ENCODE measurements at regions not wholly inside any gene's neighbourhood (a gene's known extent, or its start where the extent isn't known, plus 50 kb on each side); places are given as distances from the start of the nearest gene placed in this dataset.

DNA sequence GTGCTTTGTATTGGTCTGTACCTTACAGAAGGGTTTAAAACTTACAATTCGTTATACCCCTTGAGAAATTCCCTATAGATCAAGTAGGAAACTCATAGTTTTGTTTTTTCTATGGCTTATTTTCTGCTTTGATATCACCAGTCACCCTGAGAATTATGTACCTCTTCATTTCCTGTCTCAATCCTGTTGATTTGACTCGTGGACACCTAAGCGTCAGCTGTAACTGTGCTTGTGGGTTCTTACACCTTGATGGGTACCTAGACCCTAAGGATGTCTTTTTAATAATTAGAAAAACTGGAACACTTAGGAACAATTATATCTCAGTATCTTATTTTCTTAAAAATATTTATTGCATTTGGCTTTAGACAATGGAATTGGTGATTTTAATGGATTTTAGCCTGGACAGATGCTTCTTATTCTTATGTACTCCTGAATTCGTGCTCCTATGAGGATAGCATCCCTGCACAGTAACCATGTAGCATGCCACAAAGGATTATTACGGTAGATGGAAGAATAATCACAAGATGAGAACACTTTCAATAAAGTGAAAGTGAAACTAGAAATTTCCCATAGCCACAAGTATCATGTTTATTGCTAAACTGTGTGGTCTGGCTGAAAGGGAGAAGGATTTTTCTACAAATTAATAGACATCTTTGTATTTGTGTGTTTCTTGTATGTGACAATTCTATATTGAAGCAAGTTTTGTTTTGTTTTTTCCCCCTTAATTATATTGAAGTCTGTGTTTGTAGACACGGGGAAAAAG, 1920.3 kb upstream of the WWC1 start:
- DNase-seq (ENCODE audit: low spot score): no peak

DNA sequence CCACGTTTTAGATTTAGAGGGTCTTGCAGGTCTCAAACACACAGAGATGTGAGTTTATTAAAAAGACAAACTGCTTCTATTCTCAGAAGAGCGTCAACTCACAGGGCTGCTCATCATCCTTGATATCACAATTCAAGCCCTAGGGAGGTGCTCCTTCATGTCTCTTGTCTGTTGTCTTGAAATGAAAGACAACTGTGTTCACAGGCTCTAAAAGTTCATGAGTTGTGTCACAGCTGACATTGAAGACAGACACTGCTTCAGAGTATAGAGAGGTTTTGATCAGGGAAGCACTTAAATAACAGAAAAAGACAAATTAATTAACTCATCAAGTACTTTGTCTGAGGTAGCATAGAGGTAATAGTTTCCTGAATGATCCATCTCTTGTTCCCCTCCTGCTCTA, 1917.6 kb upstream of the WWC1 start:
- DNase-seq (ENCODE audit: low spot score): no peak

DNA sequence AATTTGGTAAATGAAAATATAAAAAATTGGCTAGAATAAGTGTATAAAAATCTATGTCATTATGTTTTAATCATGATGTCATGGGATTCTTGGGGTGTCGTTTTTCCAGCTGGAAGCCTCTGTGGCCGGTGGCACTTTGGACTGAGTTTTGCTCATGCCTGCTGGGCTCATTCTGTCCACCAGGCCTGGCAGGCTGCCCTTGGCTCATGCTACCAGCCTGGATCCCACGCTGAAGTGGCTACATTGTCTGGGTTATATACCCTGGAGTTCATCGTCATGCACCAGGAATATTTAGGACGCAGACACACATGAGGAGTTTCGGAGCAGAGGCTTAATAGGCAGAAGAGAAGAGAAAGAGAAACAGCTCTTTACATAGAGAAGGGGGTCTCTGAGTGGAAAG, 1913.7 kb upstream of the WWC1 start:
- DNase-seq (ENCODE audit: low spot score): no peak

DNA sequence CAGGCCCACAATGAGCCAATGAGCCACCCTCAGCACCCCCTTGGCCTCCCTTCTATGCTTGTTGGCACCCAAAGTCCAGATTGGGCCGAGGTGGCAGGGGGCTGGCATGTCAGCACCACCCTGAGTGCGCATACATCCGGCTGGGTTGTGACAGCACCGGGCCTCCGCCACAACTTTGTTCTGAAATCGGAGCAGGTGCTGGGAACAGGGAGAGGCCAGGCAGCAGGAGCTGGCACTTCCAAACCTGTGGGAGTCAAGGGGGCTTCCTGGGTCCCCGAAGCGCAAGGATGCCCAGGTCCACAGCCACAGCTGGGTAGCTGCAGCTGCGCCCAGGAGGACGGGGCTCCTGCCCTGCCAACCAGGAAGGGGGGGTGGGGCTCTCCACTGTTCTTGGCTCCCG, 1911.9 kb upstream of the WWC1 start:
- DNase-seq (ENCODE audit: low spot score): no peak

DNA sequence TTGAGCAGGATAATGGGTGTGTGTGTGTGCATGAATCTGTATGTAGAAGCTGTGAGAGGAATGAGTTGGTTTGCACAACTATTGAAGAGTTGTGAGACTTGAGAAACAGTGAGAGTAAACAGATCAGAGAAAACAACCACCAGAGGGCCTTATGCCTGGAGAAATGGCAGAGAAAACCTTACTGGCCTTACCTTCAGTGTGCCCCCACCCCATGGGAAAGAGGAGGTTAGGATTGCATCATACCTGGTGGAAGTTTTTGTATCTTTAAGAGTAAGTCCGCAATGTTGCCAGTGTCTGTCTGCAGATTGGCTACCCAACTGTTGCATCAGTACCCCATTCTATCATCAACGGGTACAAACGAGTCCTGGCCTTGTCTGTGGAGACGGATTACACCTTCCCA, 1909.4 kb upstream of the WWC1 start:
- DNase-seq (ENCODE audit: low spot score): no peak

DNA sequence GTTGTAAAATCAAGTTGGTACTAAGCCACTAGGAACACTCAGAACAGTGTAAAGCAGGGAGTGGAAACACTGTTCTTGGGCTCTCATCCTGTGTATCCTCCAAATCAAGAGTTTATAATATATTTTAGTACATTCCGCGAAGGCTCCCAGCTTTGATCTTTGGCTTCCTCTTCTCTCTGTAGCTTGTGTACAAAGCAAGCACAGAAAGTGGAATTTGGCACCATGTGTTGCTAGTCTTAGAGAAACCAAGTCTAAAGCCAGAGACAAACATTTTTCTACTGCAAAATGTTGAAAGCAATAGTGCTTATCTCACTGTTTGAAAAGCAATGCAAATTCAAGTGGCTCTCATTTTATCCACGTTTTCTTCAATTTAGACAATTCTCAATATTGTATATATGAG, 1893.3 kb upstream of the WWC1 start:
- DNase-seq (ENCODE audit: low spot score): no peak

DNA sequence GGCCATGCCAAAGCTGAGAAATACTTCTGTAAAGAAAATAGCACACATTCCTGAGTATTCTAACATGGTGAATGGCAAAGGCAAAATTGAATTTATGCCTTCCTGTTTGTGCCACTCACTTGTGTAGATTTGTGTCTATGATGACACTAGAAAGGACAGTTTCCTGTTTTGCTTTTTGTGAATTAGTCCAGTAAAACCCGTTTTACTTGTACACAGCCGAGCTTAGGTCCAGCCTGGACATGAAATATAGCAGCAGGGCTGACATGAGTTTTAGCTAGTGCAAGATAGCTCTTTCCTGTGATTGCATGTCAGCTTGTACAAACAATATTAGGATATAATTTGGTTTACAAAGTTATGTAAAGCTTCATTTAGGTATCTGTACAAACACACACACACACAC, 1891.7 kb upstream of the WWC1 start:
- no peak for DNase-seq (ENCODE audit: low spot score)

DNA sequence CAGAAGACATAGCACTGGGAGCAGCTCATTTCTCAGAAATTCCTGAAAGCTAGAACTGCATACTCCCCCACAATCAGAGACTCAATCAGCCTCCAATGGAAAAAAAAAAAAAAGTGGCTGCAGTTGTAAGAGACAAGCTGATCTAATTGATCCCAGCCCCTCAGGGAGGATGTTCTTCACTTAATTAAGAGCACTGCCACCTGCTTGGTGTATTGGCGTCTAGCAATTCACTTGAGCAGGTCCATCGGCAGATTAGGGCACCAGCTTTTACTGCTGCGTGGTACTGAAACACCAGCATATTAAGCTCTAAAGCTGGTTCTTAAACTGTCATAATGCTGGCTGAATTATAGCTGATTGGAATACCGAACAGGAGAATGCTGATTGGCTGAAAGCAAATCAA, 1890.1 kb upstream of the WWC1 start:
- DNase-seq (ENCODE audit: low spot score): no peak

DNA sequence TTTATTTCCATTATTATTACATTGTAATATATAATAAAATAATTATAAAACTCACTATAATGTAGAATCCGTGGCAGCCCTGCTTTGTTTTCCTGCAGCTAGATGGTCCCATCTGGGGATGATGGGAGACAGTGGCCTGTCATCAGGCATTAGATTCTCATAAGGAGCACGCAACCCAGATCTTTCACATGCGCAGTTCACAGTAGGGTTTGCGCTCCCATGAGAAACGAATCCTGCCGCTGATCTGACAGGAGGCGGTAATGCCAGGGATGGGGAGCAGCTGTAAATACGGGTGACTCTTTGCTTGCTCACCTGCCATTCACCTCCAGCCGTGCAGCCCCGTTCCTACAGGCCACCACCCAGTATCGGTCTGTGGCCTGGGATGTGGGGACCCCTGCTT, 1879.3 kb upstream of the WWC1 start:
- no peak for DNase-seq (ENCODE audit: low spot score)

DNA sequence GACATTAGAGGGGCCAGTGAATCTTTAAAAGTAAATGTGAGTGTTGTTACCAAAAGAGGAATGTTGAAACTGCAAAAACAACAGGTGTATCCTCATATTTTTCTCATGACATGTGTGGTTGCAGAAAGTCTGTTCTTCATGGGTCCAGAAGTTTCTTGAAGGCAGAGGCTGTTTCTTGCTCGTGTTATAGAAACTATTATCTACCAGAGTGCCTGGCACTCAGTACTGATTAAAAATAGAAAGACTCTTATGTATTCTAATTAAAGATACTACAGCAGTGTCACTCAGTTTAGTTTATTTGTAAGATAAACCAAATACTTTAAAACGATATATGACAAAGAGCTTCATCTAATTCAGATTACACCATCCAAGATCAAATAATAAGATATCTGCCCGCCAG, 1864.2 kb upstream of the WWC1 start:
- no peak for DNase-seq (ENCODE audit: low spot score)

DNA sequence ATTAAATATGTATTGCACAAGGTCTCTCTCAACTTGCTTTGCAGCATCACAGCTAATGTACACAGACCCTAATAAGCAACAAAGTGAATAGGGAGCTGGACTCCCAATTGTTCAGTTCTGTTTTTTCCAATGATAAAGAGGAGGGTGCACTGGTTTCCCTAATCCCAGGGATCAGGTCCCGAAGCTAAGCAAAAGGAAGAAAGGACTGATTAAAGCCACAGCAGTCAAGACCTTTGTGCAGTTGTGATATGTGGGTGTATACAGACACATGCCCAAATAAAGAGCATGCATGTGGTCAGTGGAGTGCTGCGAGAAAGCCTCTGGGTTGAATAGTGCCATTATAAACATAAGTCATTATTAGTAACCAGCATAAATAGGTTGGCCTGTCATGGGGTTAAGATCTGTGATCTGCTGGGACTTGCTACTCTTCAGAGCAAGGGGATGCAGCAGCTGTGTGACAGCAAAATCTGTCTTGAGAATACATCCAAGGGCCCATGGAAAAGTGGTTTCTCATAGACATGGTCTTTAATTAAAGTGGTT, 1863.1 kb upstream of the WWC1 start:
- no peak for DNase-seq (ENCODE audit: low spot score)

DNA sequence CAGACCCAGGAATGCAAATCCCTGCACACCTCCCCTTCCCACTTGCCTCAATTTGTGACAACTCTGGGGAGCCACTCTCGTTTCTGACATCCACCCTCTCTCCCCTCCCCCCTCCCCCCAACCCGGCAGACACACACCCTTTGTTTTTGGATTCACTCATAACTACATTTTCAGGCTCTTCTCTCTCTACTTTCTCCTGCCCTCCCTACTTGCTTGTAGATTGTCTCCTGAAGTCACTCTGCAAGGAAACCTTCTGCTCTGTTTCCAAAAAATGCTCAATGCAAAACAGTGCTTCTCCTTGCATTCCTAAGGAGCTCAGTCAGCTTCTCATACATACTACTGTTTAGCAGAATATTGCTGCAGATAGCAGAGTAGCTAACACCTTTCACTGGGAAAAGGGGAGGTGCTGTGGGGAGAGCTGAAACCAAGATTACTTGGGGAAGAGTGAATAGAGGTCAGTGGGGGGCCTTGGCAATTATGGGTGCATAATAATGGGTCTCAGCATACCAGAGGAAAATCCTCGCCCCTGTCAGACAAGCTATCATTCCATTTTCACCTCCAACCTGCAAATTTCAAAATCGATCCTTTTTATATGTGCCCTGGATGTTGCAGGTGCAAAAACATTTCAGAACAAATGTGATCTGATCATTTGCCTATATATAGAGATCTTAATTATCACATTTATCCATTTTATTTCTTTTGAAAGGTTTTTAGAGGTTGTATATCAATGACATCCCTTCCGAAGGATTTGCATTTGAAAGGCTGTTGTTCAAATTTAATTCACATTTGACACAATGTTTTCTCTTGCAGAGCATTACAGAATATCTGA, 1860.7 kb upstream of the WWC1 start:
- no peak for DNase-seq (ENCODE audit: low spot score)

DNA sequence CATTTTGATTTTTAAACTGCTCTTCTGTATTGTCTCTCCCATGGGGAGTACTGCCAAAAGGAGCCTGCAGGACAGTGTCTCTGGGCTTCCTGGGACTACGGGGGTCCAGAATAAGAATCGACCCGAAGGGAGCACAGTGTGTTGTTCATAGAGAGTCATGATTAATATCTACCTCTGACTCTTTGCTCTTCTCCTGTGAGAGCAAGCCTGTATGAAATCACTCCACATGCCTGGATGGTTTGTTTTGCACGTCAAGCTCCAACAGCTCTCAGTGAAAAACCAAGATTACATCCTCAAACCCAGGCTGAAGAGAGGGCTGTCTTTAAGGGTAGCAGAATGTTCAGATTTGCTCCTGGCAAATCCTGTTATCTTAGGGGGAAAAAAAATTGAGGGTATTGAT, 1860.0 kb upstream of the WWC1 start:
- no peak for DNase-seq (ENCODE audit: low spot score)

DNA sequence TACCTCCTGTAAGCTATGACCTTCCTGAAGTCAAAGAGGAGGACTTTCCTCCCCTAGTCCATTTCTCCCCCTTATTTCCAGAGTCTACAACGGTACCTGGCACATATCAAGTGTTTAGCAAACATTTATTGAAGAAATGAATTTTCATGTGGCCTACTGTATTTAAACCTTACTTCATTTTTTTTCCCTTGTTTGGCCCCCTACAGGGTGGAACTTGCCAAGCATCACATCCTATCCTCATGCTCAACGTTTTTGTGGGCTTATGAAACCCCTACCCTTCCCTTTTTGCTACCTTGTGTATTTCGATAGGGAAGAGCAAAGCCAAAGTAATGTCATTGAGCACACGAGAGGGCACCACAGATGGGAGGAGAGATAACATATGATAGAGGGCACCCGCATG, 1857.8 kb upstream of the WWC1 start:
- DNase-seq (ENCODE audit: low spot score): no peak

DNA sequence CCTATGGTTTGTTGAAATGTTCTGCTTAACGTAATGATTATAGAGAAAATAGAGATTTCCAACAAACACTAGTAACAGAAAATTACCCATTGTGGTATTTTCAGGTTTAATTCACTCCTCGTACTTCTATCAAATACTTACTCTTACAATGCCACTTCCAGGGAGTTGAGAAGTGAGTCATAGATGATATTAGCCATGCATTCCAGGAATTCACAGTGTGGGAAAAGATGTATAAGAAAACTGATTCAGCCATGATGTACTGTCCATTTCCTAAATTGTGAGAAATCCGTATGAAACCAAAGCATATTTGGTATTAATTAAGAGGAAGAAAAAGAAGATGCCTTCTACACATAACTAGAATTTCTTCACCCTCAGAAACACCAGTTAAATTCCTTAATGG, 1854.6 kb upstream of the WWC1 start:
- DNase-seq (ENCODE audit: low spot score): no peak

DNA sequence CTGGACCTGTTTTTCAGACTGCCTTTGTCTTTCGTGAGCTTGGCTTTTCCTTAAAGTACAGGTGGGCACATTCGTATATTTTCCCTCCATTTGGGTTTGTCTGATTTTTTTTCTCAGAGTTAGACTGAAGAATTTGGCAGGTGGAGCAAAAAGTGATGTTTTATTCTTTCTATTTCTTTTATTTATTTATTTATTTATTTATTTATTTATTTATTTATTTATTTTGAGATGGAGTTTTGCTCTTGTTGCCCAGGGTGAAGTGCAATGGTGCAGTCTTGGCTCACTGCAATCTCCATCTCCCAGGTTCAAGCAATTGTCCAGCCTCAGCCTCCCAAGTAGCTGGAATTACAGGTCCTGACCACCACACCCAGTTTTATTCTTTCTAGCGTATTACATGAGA, 1805.1 kb upstream of the WWC1 start:
- DNase-seq (ENCODE audit: low spot score): no peak

DNA sequence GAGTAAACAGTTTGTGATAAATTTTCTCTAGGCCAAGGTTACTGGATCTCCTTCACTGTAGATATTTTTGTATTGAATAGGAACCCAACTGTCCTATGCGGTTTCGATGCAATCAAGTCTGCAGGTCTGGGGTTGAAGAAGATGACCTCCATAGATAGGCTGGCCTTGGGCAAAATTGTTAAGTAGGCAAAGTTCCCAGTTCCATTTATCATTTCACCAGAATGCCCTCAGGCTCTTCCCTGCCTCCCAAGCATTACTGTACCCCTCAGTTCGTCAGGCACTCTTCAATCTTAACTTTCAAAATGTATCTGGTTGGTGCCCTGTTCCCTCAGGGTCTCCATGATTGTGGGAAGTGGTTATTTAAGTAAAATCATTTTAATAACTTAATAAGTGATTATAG, 1802.9 kb upstream of the WWC1 start:
- DNase-seq (ENCODE audit: low spot score): no peak

DNA sequence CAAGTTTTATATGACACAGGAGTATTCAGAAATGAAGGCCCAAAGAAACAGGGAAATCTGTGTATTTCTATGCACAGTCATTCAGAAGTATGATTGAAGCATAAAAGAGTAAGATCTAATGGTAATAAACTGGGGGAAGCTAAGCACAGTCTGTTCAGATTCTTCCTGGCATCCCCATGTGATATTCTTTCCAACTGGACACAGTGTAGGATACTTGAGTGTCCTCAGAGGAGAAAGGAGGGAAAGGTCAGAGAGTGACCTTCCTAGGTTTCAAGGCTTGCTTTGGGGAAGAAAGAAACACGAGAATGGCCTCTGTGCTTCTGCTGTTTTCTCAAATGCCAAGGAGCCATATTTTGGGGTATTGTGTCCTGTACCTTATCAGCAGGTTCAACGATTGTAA, 1798.4 kb upstream of the WWC1 start:
- DNase-seq (ENCODE audit: low spot score): no peak

DNA sequence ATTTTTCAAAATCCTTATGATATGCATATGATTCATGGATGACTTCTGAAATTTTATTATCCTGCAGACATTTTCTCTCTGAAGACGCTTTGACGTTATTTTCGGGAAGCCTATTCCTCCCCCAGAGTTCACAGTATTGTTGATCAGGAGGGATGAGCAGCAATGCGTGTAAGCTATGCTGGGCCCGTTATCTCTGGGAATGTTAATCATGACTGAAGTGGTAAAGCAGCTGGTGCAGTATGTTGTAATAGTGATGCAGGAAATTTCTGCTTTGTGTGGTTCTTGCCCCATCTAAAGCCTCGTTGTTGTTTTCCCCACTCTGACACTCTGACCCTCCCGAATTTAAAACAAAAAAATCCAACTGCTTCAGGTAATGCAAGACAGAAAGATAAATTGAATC, 1797.8 kb upstream of the WWC1 start:
- DNase-seq (ENCODE audit: low spot score): no peak

DNA sequence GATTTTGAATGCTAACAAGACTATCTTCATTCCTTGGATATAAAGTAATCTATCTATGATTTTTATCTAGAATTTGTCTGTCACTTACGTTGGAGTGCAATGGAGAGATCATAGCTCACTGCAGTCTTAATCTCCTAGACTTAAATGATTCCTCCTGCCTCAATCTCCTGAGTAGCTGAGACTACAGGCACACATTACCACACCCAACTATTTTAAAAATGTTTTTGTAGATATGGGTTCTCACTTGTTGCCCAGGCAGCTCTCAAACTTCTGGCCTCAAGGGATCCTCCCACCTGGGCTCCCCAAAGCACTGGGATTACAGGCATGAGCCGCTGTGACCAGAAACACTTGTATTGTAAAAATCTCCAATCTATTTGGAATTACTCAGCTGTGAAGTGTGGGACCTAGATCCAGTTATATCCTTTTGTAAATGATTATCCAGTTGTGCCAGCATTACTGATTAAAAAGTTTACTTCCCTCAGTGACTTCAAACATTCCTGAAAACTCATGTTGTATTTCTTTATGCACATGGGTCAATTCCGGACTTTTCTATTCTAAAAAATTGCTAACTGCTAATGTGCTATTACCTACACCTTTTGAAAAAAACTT, 1793.8 kb upstream of the WWC1 start:
- DNase-seq (ENCODE audit: low spot score): no peak

DNA sequence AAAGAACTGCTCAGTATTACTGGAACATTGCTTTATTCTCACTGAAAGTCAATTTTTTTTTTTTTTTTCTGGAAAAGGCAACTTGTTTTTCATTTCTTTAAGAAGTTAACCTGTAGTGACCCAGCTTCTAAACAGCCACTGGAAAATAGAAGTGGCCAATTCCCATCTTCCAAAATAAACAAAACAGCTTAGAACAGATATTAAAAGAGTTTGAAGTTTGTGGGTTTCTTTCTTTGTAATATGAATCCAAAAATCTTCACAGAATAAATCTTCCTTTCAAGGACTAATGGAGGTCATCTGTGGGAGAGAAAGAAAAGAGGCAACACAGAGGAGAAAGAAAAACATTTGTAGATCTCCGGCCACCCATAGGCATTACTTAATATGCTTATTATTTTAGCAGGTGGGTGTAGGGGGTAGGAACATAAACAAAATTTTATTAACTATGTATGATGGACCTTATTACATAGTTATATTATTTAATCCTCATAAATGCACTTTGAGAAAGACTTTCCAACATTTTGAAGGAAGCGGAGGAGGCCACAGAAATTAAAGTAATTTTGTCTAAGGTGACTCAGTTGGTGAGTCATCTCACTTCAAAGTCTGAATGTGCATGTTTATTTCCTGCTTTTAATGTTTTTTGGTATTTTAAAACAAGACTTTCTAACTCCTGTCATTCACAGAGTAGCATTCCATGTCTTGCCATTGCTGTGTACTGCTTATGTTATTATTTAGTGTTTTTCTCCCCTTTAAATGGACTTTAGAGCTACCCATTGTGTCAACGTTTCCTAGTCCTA, 1791.8 kb upstream of the WWC1 start:
- no peak for DNase-seq (ENCODE audit: low spot score)

DNA sequence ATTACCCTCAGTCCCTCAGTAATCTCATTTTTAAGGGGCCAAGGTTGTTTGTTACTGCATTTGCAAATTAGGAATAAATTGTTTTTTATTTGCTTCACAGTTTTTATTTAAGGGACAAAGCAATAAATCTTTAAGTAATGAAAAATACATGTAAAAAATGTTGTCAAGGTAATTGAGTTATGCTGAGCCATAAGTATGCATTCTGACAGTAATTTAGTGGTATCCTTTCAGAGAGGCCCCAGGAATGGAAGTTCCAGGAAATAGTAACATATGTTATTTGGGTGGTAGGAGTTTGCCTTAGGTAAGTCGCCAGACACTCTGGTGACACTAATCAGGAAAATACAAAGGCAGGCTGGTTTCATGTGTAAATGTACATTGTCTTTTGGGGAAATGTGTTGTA, 1787.9 kb upstream of the WWC1 start:
- DNase-seq (ENCODE audit: low spot score): no peak
